ENCODE measurements at regions not wholly inside any gene's neighbourhood (a gene's known extent, or its start where the extent isn't known, plus 50 kb on each side); places are given as distances from the start of the nearest gene placed in this dataset.

DNA sequence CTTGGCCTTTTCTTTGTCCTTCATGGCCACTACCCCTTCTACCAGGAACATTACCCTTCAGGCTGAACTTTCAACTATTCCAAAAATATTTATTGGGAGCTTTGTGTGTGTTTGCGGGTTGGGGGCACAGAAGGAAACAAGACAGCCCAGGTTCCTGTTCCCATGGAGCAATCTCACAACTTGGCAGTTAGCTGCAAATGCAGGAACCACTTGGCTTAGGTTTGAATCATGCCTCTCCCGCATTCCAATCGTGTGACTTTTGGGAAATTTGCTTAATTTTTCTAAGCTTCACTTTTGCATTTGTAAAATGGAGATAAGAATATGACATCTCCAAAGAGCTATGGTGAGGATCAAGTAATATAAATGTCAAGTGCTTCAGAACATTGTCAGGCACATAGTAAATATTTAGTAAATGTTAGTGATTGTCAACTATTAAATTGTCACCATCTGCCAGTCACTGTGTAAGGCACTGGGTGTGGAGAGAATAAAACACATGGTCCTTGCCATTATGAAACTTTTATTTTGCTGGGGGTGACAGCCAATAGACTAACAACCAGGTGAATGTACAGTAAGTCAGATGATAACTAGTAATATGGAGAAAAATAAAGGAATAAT is 277.1 kb downstream of the SNX13 start:
- H3K4me2 ChIP-seq (ENCODE audit: low read length) = no peak overlapping the region

DNA sequence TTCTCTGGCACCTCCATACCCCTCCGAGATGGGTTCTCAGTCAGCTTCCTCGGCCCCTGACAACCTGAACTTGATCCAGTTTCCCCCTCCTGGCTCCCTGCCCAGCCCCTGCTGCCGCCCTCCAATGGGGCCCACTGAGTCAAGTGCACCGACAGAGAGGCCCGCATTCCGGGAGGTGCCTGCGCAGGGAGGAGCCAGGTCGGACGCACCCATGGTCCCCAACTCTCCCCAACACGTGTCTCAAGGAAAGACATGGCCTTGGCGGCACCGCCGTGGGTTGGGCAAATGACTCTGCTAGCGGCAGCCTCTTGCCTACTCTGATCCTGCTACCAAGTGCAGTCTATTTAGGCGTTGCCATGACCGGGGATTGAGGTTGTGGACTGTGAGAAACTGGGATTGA is 275.3 kb downstream of the SNX13 start:
- Histone ChIP-seq H3K36me3 (ENCODE audit: control insufficient read depth, low read length) (no peaks in the 10 kb centered on the region), H3K9me2 (replicated peaks; ENCODE audit: control insufficient read depth, low read length) (no peaks in the 10 kb centered on the region), H3K4me2 (ENCODE audit: low read length) (no peak overlapping the region), H3K27ac (ENCODE audit: low read depth, low read length) (no peak overlapping the region), H4K20me1 (ENCODE audit: control insufficient read depth, insufficient read depth, low read depth, low read length) (no peaks in the 10 kb centered on the region), H3K4me1 (ENCODE audit: control insufficient read depth, low read length) (no peaks in the 10 kb centered on the region), H3F3A (ENCODE audit: control insufficient read depth, insufficient read depth) (no peaks in the 10 kb centered on the region), H3K9me3 (ENCODE audit: control insufficient read depth, insufficient read depth, low read length) (no peaks in the 10 kb centered on the region), H3K4me3 (ENCODE audit: low read length) (no peak overlapping the region), H3K27me3 (ENCODE audit: control insufficient read depth, low read length) (no peaks in the 10 kb centered on the region), H3K79me2 (ENCODE audit: control insufficient read depth, low read length) (no peaks in the 10 kb centered on the region)
- TF ChIP-seq EZH2phosphoT487 (IDR thresholded peaks at IDR 0.05; ENCODE audit: borderline replicate concordance, low read length) = no peak
- TF ChIP-seq CTCF (IDR thresholded peaks at IDR 0.05; ENCODE audit: low read depth, low read length, poor library complexity, severe bottlenecking) = no peak

More for the DNA sequence above, 277.1 kb downstream of the SNX13 start:
- no peak for TF ChIP-seq EZH2phosphoT487 (IDR thresholded peaks at IDR 0.05; ENCODE audit: borderline replicate concordance, low read length)
- TF ChIP-seq CTCF (IDR thresholded peaks at IDR 0.05; ENCODE audit: low read depth, low read length, poor library complexity, severe bottlenecking) = no peak
- no peaks in the 10 kb centered on the region for H3K36me3 ChIP-seq (ENCODE audit: control insufficient read depth, low read length)
- H3K27ac ChIP-seq (ENCODE audit: low read depth, low read length) = no peak overlapping the region
- H3K79me2 ChIP-seq (ENCODE audit: control insufficient read depth, low read length) = no peaks in the 10 kb centered on the region
- no peaks in the 10 kb centered on the region for H3F3A ChIP-seq (ENCODE audit: control insufficient read depth, insufficient read depth)
- H3K9me2 ChIP-seq (replicated peaks; ENCODE audit: control insufficient read depth, low read length) = no peaks in the 10 kb centered on the region
- H3K4me1 ChIP-seq (ENCODE audit: control insufficient read depth, low read length) = no peaks in the 10 kb centered on the region
- no peaks in the 10 kb centered on the region for H3K9me3 ChIP-seq (ENCODE audit: control insufficient read depth, insufficient read depth, low read length)
- no peak overlapping the region for H3K4me3 ChIP-seq (ENCODE audit: low read length)
- no peaks in the 10 kb centered on the region for H4K20me1 ChIP-seq (ENCODE audit: control insufficient read depth, insufficient read depth, low read depth, low read length)
- H3K27me3 ChIP-seq (ENCODE audit: control insufficient read depth, low read length) = no peaks in the 10 kb centered on the region

DNA sequence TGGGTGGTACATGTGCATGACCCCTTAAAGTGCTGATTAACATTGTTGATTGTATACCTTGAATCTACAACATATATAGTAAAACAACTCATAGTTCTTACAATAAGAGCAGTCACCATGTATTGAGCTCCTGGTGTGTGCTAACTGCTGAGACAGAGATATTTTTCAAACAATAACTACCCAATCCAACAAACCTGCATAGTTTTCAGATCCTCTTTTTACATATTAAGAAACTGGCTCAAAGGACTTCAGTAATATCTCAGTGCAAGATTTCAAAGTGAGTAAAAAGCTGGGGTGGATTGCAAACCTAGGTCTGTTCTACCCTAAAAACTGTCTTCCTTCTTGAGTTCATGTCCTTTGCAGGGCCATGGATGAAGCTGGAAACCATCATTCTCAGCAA is 272.2 kb downstream of the SNX13 start:
- Histone ChIP-seq H3K27ac (ENCODE audit: low read depth, low read length) (no peak overlapping the region), H3K9me3 (ENCODE audit: control insufficient read depth, insufficient read depth, low read length) (no peaks in the 10 kb centered on the region), H3K4me3 (ENCODE audit: low read length) (no peak overlapping the region), H3F3A (ENCODE audit: control insufficient read depth, insufficient read depth) (no peaks in the 10 kb centered on the region), H3K4me2 (ENCODE audit: low read length) (no peak overlapping the region), H4K20me1 (ENCODE audit: control insufficient read depth, insufficient read depth, low read depth, low read length) (no peaks in the 10 kb centered on the region), H3K79me2 (ENCODE audit: control insufficient read depth, low read length) (no peaks in the 10 kb centered on the region), H3K36me3 (ENCODE audit: control insufficient read depth, low read length) (no peaks in the 10 kb centered on the region), H3K4me1 (ENCODE audit: control insufficient read depth, low read length) (no peaks in the 10 kb centered on the region), H3K27me3 (ENCODE audit: control insufficient read depth, low read length) (no peaks in the 10 kb centered on the region), H3K9me2 (replicated peaks; ENCODE audit: control insufficient read depth, low read length) (no peaks in the 10 kb centered on the region)
- TF ChIP-seq CTCF (IDR thresholded peaks at IDR 0.05; ENCODE audit: low read depth, low read length, poor library complexity, severe bottlenecking) (no peak), EZH2phosphoT487 (IDR thresholded peaks at IDR 0.05; ENCODE audit: borderline replicate concordance, low read length) (no peak)

All from DOHH2 (cell line).